A172 (cell line): ENCODE measurements at regions not wholly inside any gene's neighbourhood (a gene's known extent, or its start where the extent isn't known, plus 50 kb on each side); places are given as distances from the start of the nearest gene placed in this dataset.

Experiments used
- DNase-seq: peaks from one replicate; pipeline ENCODE4 v3.0.0-alpha.2; 2015; ENCODE audit warnings: low spot score

GRCh38 chr6:113635222-113635986 lies 221.7 kb upstream of the MARCKS start:
- no peak for DNase-seq

DNA sequence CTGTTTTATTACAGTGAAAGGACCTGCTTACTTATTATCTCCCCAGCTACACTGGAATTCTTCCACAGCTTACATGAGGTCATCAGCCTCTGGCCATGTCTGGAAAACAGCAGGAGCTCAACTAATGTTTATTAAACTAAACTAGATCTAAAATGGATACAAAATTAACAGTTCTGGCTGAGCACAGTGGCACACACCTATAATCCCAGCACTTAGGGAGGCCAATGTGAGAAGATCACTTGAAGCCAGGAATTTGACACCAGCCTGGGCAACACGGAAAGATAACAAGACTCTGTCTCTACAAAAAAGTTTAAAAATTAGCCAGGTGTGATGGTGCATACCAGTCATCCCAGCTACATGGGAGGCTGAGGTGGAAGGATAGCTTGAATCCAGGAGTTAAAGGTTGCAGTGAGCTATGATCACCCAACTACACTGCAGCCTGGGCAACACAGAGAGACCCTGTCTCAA lies 220.8 kb upstream of the MARCKS start:
- peak; percentile 19 for DNase-seq

GRCh38 chr6:113640051-113640450 lies 217.1 kb upstream of the MARCKS start:
- DNase-seq: no peak

DNA sequence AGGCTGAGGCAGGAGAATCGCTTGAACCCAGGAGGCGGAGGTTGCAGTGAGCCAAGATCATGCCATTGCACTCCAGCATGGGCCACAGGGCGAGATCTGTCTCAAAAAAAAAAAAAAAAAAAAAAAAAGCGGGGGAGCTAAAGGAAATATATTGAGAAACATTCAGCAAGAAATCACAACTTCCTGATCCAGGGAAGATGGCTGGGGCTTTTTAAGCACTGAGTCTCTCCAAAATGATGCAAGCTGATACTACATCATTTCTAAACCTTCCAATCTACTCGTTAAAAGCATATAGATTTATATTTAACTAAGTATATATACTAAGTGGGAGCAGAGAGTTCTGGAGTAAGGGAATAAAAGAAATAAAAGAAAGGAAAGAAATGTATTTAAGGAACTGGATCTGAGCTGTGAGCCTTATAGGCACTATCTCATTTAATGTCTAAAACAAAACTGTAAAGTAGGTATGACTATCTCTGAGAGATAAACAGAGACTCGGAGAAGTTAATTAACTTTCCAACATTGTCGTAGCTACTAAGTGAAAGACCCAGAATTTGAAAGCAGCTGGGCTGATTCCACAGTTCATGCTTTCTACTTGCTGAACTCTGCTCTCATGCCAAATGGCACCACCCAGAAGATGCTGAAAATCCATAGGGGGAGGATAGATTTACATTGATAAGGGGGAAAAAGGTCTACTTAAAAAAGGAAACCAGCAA lies 215.0 kb upstream of the MARCKS start:
- no peak for DNase-seq

GRCh38 chr6:113642714-113643406 lies 214.3 kb upstream of the MARCKS start:
- DNase-seq: no peak

DNA sequence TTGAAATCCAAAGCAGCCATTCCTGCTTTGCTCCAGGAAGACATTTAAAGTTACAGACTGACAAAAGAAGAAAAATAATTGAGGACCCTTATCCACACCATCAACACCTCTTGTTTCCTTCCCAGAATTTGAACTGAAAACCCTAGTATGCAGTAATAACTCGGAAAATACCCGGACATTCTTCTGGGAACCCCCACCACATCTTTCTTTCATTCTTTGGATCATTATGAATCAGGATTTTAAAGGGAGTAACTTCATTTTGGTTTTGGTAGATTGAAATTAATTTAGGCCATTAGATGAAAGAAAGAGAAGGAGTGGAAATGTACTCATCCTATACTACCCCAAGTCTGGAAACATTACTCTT lies 213.8 kb upstream of the MARCKS start:
- no peak for DNase-seq

DNA sequence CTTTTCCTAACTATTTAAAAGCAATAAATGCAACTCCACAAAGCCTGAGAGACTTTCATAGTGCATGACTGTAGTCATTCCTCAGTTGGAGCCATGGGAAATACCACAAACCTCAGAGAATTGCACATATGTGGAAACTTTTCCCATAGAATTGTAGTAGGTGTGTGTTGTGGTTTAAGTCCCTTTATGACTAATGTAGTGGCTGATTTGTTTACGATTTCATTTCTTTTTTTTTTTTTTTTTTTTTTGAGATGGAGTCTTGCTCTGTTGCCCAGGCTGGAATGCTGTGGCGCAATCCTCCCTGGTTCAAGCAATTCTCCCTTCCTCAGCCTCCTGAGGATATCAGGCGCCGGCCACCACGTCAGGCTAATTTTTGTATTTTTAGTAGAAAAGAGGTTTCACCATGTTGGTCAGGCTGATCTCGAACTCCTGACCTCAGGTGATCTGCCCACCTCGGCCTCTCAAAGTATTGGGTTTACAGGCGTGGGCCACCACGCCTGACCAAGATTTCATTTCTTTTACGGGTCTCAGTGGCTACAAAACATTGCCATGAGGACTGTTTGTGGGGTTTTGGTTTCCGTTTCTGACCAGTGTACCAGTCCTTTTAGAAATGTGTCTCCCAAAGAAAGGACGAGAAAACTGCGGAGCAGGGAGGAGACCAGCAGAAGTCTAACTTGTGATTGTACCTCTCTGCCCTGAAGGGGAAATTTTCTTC lies 212.1 kb upstream of the MARCKS start:
- DNase-seq: peak; percentile 85

DNA sequence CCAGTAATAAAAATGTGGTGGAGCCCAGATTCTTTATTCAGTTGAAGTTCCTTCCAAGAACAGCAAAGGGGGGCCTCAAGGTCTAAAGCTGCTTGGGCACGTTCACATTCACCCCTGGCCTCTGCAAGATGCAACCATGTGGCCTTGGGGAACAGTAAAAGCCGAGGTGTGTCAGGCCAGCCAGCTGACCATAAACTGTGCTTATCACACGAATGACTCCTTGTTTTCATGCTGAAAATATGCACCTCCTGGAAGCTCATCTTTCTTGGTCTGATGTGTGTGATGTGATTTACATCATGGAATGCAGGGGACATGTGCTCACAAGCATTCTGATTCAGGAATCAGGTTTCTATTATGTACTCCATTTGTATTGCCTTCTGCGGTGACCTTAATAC lies 211.6 kb upstream of the MARCKS start:
- peak; percentile 83 for DNase-seq

GRCh38 chr6:113645986-113646385 lies 211.2 kb upstream of the MARCKS start:
- no peak for DNase-seq

DNA sequence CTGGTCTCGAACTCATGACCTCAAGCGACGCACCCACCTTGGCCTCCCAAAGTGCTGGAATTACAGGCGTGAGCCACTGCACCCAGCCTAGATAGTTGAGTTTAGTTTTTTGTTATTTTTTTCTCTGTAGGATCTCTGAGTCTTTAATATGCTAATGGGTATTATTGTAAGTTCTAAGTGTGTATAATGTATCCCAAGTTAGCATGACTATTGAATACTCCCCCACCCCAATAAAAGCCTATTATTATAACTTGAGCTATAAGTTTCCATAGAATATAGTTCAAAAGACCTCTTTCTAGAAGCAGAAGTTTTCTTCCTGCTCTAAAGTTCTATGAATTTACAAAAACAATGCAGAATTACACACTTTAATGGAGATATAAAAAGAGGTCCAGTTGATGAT lies 210.4 kb upstream of the MARCKS start:
- DNase-seq: no peak

GRCh38 chr6:113647143-113647889 lies 209.8 kb upstream of the MARCKS start:
- DNase-seq: no peak

GRCh38 chr6:113648698-113649097 lies 208.4 kb upstream of the MARCKS start:
- DNase-seq: no peak

DNA sequence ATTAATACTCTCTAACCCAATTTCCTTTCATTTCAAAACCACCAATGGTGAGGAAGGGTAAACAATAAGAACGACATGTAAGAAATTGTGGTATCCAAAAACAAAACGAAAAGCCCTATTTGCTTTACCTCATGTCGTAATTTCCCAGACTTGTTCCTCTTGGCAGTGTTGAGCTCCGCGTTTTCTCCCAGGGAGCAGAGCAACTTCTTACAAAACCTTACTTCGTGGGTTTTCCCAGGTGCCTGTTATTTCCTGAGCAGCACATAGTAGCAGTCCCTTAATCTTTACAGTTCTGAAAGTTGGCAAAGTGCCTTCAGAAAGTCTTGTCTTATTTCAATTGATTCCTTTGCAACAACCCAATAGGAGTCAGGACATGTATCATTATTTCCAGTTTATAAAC lies 207.9 kb upstream of the MARCKS start:
- DNase-seq: no peak

GRCh38 chr6:113649880-113650609 lies 207.1 kb upstream of the MARCKS start:
- no peak for DNase-seq

DNA sequence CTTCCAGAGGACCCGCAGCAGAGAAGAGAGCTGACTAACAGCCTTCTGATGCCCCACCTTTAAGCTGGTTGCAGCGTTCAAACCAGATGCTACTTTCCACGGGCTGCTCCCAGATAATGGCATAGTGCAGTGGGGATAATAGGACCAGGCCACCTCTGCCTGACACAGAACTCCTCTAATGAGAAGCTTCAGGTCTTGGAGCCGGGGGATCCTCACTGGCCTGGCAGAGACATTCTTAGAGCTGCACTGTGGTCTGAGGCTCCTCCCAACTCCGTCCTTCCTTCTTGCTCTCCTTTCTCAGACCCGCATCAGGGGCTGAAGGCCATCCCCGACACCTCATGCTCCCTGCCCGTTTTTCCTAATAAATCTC lies 206.6 kb upstream of the MARCKS start:
- DNase-seq: no peak

DNA sequence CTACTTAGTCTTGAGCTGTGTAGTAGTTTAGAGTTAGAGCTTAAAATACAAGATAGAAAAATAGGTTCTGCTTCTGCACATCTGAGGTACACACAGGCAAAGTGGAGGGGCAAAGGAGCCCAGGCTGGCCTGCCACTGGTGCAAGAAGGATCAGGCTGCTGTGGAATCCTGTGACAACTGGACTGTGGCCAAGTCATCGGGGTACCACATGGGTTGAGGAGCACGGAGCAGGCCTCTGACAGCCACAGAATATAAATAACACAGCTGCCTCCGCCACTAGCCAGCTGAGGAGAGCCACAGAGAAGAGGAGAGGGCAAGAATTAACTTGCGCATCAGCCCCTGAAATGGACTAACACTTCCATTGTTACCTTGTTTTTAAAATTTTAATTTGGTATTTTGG lies 206.0 kb upstream of the MARCKS start:
- DNase-seq: no peak

DNA sequence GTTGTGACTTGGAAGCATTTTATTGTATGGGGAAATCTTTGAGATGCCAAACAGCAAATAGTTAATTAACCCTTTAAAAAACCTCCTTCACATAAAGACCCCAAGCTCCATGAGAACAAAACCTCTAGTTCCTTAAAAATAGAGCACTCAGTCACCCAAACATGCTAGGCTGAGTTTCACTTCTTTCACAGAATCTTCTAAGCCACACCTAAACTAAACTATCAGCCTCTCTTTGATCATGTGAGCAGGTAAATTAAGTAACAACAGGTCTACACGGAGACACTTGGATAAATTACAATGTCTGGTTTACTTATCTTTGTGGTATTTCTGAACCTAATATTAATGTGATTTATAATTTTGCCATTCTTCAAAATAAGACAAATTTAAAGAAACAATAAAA lies 205.2 kb upstream of the MARCKS start:
- DNase-seq: no peak

DNA sequence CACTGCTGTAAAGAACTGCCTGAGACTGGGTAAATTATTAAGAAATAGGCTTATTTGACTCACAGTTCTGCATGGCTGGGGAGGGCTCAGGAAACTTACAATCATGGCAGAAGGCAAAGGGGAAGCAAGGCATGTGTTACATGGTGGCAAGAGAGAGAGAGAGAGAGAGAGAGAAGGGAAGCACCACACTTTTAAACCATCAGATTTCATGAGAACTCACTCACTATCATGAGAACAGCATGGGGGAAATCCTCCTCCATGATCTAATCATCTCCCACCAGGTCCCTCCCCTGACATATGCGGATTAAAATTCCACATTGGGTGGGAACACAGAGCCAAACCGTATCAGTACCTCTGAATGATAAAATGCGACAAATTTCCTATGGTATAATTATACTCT lies 203.9 kb upstream of the MARCKS start:
- no peak for DNase-seq

DNA sequence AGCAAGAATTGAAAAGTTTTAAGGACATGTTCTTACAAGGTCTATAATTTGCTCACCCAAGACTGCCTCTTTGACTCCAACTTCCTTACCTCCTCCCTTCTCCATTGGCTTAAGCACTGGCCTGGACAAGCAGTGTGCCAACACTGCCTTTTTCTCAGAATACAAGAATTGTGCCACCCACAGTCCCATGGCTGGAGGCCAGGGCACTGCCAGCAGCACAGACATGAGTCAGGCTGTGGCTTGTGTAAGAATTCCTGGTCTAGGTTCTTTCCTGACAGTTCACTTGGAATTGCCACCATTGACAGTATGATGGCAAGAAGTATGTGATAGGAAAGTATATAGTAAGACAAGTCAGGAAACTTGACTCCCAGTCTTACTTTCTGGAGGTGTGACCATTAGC lies 202.7 kb upstream of the MARCKS start:
- peak; percentile 88 for DNase-seq

DNA sequence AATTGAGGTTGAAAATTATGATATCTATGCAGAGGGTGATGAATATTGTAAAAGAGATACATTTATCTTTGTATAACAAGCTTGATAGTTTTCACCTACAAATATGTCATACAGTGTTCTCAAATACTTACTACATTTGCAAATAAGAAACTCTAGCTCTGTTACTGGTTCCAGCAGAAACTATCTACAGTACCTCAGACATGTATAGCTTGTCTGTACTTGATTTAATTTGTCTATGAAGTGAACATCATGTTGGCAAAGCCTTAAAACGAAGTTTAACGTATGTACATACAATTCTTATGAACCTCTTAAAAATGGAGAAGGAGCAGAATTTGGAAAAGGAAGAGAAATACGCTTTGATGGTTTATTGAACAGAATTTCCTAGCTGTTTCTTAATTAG lies 201.4 kb upstream of the MARCKS start:
- no peak for DNase-seq
